ENCODE measurements at regions not wholly inside any gene's neighbourhood (a gene's known extent, or its start where the extent isn't known, plus 50 kb on each side); places are given as distances from the start of the nearest gene placed in this dataset.

GRCh38 chr11:69234740-69235710 is 58.9 kb upstream of the MYEOV start:
- H3K36me3 ChIP-seq (ENCODE audit: low read depth) = no peaks in the 10 kb centered on the region
- no peaks in the 10 kb centered on the region for H3K4me1 ChIP-seq (replicated peaks; ENCODE audit: insufficient read depth)
- H3F3A ChIP-seq (ENCODE audit: insufficient read depth, low read depth) = no peaks in the 10 kb centered on the region
- H3K4me3 ChIP-seq = no peak overlapping the region
- H2AFZ ChIP-seq = no peak overlapping the region
- no peak for TF ChIP-seq CTCF (conservative IDR thresholded peaks at IDR 0.05)
- no peak for TF ChIP-seq EZH2 (IDR thresholded peaks at IDR 0.05; ENCODE audit: low read depth)
- CTCF ChIA-PET = no interaction called here
- no peaks in the 10 kb centered on the region for H3K9me2 ChIP-seq (ENCODE audit: insufficient read depth)
- H3K27ac ChIP-seq = no peak overlapping the region
- POLR2A ChIA-PET (ENCODE audit: unreplicated experiment) = no interaction called here
- intact Hi-C loops (cut with micrococcal nuclease; ENCODE audit: unreplicated experiment) = no loop called here
- no peak overlapping the region for H3K4me2 ChIP-seq
- H3K27me3 ChIP-seq (ENCODE audit: insufficient read depth, low read depth) = no peaks in the 10 kb centered on the region
- H4K20me1 ChIP-seq (ENCODE audit: insufficient read depth) = no peaks in the 10 kb centered on the region
- H3K79me2 ChIP-seq (ENCODE audit: low read depth) = no peaks in the 10 kb centered on the region
- DNase-seq = no peak
- no TSS peak for BruUV-seq (replicated peaks)
- H3K9me3 ChIP-seq (ENCODE audit: insufficient read depth, low read depth) = no peaks in the 10 kb centered on the region

DNA sequence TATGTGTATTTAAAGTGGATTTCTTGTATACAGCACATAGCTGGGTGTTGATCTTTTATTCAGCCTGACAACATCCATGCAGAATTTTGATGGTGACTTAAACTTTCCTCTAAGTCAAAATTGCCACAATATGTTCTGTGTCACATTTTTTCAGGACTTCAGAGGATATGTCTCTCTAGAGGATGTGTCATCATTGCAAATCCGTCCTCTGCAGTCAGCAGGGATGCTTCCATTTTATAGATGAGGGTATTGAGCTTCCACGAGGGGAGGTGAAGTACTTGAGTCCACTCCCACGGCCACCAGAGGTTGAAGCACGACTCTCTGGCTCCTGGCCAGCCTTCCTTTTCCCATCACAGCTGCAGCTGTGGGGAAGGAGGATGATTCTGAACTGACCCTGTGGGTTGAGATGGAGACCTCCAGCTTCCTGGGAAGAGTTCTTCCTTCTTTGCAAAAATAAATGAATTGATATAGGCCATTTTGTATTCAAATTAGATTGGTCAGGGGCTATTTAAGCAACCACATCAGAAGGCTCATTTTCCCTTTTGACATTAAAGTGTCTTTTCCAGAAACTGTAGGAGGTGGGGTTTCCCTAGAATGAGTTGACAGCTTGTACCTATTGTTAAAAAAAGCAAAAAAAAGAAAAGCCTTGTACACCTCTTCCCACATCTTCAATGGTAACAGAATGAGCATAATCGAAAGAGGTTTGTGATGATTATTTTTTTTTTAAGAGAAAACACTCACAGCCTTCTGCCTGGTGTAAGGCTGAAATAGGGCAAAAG is 55.2 kb upstream of the MYEOV start:
- no peaks in the 10 kb centered on the region for H3K9me3 ChIP-seq (ENCODE audit: insufficient read depth, low read depth)
- H2AFZ ChIP-seq = no peak overlapping the region
- no peak overlapping the region for H3K4me3 ChIP-seq
- ChIA-PET CTCF (no interaction called here), POLR2A (ENCODE audit: unreplicated experiment) (no interaction called here)
- no peaks in the 10 kb centered on the region for H3K4me1 ChIP-seq (replicated peaks; ENCODE audit: insufficient read depth)
- no peak overlapping the region for H3K27ac ChIP-seq
- no peaks in the 10 kb centered on the region for H3F3A ChIP-seq (ENCODE audit: insufficient read depth, low read depth)
- H3K9me2 ChIP-seq (ENCODE audit: insufficient read depth) = no peaks in the 10 kb centered on the region
- no peak for DNase-seq
- H3K4me2 ChIP-seq = no peak overlapping the region
- no peaks in the 10 kb centered on the region for H3K79me2 ChIP-seq (ENCODE audit: low read depth)
- no TSS peak for BruUV-seq (replicated peaks)
- no peaks in the 10 kb centered on the region for H3K36me3 ChIP-seq (ENCODE audit: low read depth)
- intact Hi-C loops (cut with micrococcal nuclease; ENCODE audit: unreplicated experiment) = no loop called here
- TF ChIP-seq EZH2 (IDR thresholded peaks at IDR 0.05; ENCODE audit: low read depth) (no peak), CTCF (conservative IDR thresholded peaks at IDR 0.05) (no peak)
- H4K20me1 ChIP-seq (ENCODE audit: insufficient read depth) = no peaks in the 10 kb centered on the region
- no peaks in the 10 kb centered on the region for H3K27me3 ChIP-seq (ENCODE audit: insufficient read depth, low read depth)

- Histone ChIP-seq H3K9me2 (ENCODE audit: insufficient read depth) (no peaks in the 10 kb centered on the region), H3K4me2 (no peak overlapping the region), H3K4me3 (no peak overlapping the region), H3F3A (ENCODE audit: insufficient read depth, low read depth) (no peaks in the 10 kb centered on the region), H3K79me2 (ENCODE audit: low read depth) (no peaks in the 10 kb centered on the region), H2AFZ (no peak overlapping the region), H3K36me3 (ENCODE audit: low read depth) (no peaks in the 10 kb centered on the region), H3K4me1 (replicated peaks; ENCODE audit: insufficient read depth) (no peaks in the 10 kb centered on the region), H4K20me1 (ENCODE audit: insufficient read depth) (no peaks in the 10 kb centered on the region), H3K9me3 (ENCODE audit: insufficient read depth, low read depth) (no peaks in the 10 kb centered on the region), H3K27ac (no peak overlapping the region), H3K27me3 (ENCODE audit: insufficient read depth, low read depth) (no peaks in the 10 kb centered on the region)
- CTCF ChIA-PET = no interaction called here
- DNase-seq = no peak
- BruUV-seq (replicated peaks) = no TSS peak
- POLR2A ChIA-PET (ENCODE audit: unreplicated experiment) = no interaction called here
- intact Hi-C loops (cut with micrococcal nuclease; ENCODE audit: unreplicated experiment) = loop anchor here (2.0 kb wide), 1 partner anchor 59 kb away; no protein-coding TSS in a partner anchor
- no peak for TF ChIP-seq EZH2 (IDR thresholded peaks at IDR 0.05; ENCODE audit: low read depth)
- no peak for TF ChIP-seq CTCF (conservative IDR thresholded peaks at IDR 0.05)
Measured at GRCh38 chr11:69239641-69240040, 54.3 kb upstream of the MYEOV start.
